Panc1 (cell line): ENCODE measurements at regions not wholly inside any gene's neighbourhood (a gene's known extent, or its start where the extent isn't known, plus 50 kb on each side); places are given as distances from the start of the nearest gene placed in this dataset.

Experiments used
- CTCF ChIP-seq: fragments of 450-650 bp; IDR thresholded peaks from 2 replicates; pipeline ENCODE4 v1.5.1; 2017; ENCODE audit warnings: mild to moderate bottlenecking
- POLR2AphosphoS5 ChIP-seq: IDR thresholded peaks from 2 replicates; pipeline ENCODE4 v1.6.1; 2012; ENCODE audit warnings: mild to moderate bottlenecking, low read depth, low read length, moderate library complexity

GRCh38 chr7:26580064-26580591, 284.3 kb downstream of the SKAP2 start:
- TF ChIP-seq CTCF (no peak), POLR2AphosphoS5 (no peak)
